ENCODE measurements at regions not wholly inside any gene's neighbourhood (a gene's known extent, or its start where the extent isn't known, plus 50 kb on each side); places are given as distances from the start of the nearest gene placed in this dataset.

DNA sequence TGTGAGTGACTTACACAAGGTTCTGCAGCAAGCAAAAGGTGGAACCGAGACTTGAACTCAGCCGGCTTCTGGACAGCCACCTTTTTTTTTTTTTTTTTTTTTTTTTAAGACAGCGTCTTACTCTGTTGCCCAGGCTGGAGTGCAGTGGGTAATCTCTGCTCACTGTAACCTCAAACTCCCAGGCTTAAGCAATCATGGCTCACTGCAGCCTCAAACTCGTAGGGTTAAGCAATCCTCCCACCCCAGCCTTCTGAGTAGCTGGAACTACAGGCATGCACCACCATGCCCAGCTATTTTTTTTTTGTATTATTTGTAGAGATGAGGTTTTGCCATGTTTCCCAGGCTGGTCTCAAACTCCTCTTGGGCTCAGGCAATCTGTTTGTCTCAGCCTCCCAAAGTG is 55.2 kb upstream of the GOT2 start:
- no peak for TF ChIP-seq CTCF (conservative IDR thresholded peaks at IDR 0.05)
- no peak for TF ChIP-seq EZH2 (IDR thresholded peaks at IDR 0.05; ENCODE audit: low read depth)

All from PC-9 (cell line).